Gastrocnemius medialis (tissue), 4 donors: ENCODE measurements at regions not wholly inside any gene's neighbourhood (a gene's known extent, or its start where the extent isn't known, plus 50 kb on each side); places are given as distances from the start of the nearest gene placed in this dataset.

ENCODE experiments used
- CTCF ChIP-seq, 5 experiments: fragments of 450-650 bp in 3 of 5; fragments of 200-600 bp in 2 of 5; sonication (generic) in 2 of 5; IDR thresholded peaks in 4 of 5; conservative IDR thresholded peaks in 1 of 5; 1 replicate in 4 of 5; 2 replicates in 1 of 5; pipeline ENCODE4 v1.5.1; 2016 to 2019; ENCODE audit warnings: antibody characterized with exemption in 5 of 5, mild to moderate bottlenecking in 3 of 5, moderate library complexity in 3 of 5
- POLR2A ChIP-seq, 2 donors: fragments of 450-650 bp; IDR thresholded peaks; one replicate each; pipeline ENCODE4 v1.6.1; 2017; ENCODE audit warnings: antibody characterized with exemption in 2 of 2, mild to moderate bottlenecking in 2 of 2, moderate library complexity in 2 of 2

- TF ChIP-seq CTCF (IDR thresholded peaks at IDR 0.05 in 4 of 5, conservative IDR thresholded peaks at IDR 0.05 in 1 of 5): no peak
- TF ChIP-seq POLR2A (IDR thresholded peaks at IDR 0.05): no peak
Observed at GRCh38 chr3:35336601-35337000, 302.7 kb upstream of the ARPP21 start.
